SK-N-MC (cell line): ENCODE measurements at regions not wholly inside any gene's neighbourhood (a gene's known extent, or its start where the extent isn't known, plus 50 kb on each side); places are given as distances from the start of the nearest gene placed in this dataset.

Experiments used
- EZH2 ChIP-seq: fragments of 200-600 bp; sonication (generic); IDR thresholded peaks from one replicate; pipeline ENCODE4 v1.6.1; 2017; ENCODE audit warnings: antibody characterized with exemption
- POLR2AphosphoS5 ChIP-seq: IDR thresholded peaks from 2 replicates; pipeline ENCODE4 v1.6.1; 2012; ENCODE audit warnings: mild to moderate bottlenecking, low read depth, low read length, borderline replicate concordance

DNA sequence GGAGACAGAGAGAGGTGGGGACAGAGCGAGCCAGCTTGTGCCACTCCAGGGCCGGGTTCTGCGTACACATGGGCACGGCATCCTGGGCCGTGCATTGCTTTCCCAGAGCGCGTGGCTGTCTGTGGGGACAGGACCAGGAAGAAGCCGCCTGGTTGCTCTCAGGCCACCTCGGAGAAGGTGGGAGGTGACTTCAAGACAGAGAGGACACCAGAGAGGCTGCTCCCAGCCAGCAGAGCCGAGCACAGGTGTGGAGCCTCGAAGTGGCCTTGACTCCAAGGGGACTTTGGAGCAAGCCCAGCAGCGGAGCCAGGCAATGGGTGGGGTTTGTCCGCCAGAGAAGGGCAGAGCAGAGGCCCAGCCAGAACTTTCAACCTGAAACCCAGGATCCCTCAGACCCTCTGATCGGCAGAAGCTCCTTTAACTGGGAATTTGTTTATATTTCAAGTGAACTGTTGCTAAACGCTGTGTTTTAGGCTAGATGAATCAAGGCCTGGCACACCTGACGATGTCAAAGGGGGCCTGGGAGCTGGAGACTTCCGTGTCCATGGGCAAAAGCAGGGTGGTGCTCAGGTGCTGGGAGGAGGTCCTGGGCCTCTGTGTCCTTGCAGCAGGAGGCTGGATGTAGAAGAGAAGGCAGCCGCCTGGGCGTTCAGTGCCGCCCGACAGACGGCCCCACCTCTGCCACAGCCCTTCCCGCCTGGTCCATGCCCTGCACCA is 262.1 kb downstream of the DLL1 start:
- no peak for TF ChIP-seq EZH2
- TF ChIP-seq POLR2AphosphoS5: no peak
